ENCODE measurements at regions not wholly inside any gene's neighbourhood (a gene's known extent, or its start where the extent isn't known, plus 50 kb on each side); places are given as distances from the start of the nearest gene placed in this dataset.

GRCh38 chr12:16730772-16731171 is 124.8 kb upstream of the LMO3 start:
- Mint-ChIP-seq H3K4me1 (ENCODE audit: low read depth, unreplicated experiment) (no peaks in the 10 kb centered on the region), H3K4me3 (ENCODE audit: unreplicated experiment) (no peak overlapping the region), H3K36me3 (ENCODE audit: unreplicated experiment) (no peaks in the 10 kb centered on the region), H3K27ac (ENCODE audit: unreplicated experiment) (no peak overlapping the region), H3K27me3 (ENCODE audit: unreplicated experiment) (no peaks in the 10 kb centered on the region), H3K9me3 (ENCODE audit: unreplicated experiment) (no peaks in the 10 kb centered on the region)
- DNase-seq: no peak
- no peak for TF ChIP-seq CTCF (IDR thresholded peaks at IDR 0.05; ENCODE audit: partially characterized antibody, unreplicated experiment)

- no peak for DNase-seq
- Mint-ChIP-seq H3K27me3 (ENCODE audit: unreplicated experiment) (no peaks in the 10 kb centered on the region), H3K4me3 (ENCODE audit: unreplicated experiment) (no peak overlapping the region), H3K4me1 (ENCODE audit: low read depth, unreplicated experiment) (no peaks in the 10 kb centered on the region), H3K27ac (ENCODE audit: unreplicated experiment) (no peak overlapping the region), H3K9me3 (ENCODE audit: unreplicated experiment) (no peaks in the 10 kb centered on the region), H3K36me3 (ENCODE audit: unreplicated experiment) (no peaks in the 10 kb centered on the region)
- no peak for TF ChIP-seq CTCF (IDR thresholded peaks at IDR 0.05; ENCODE audit: partially characterized antibody, unreplicated experiment)
Observed at GRCh38 chr12:16726879-16727278, 120.9 kb upstream of the LMO3 start.

GRCh38 chr12:16719713-16720416 is 113.9 kb upstream of the LMO3 start:
- no peaks in the 10 kb centered on the region for H3K27me3 Mint-ChIP-seq (ENCODE audit: unreplicated experiment)
- H3K4me1 Mint-ChIP-seq (ENCODE audit: low read depth, unreplicated experiment): no peaks in the 10 kb centered on the region
- no peaks in the 10 kb centered on the region for H3K36me3 Mint-ChIP-seq (ENCODE audit: unreplicated experiment)
- no peaks in the 10 kb centered on the region for H3K9me3 Mint-ChIP-seq (ENCODE audit: unreplicated experiment)
- TF ChIP-seq CTCF (IDR thresholded peaks at IDR 0.05; ENCODE audit: partially characterized antibody, unreplicated experiment): no peak
- no peak overlapping the region for H3K27ac Mint-ChIP-seq (ENCODE audit: unreplicated experiment)
- H3K4me3 Mint-ChIP-seq (ENCODE audit: unreplicated experiment): no peak overlapping the region
- no peak for DNase-seq

- no peak overlapping the region for H3K27ac Mint-ChIP-seq (ENCODE audit: unreplicated experiment)
- DNase-seq: no peak
- no peak for TF ChIP-seq CTCF (IDR thresholded peaks at IDR 0.05; ENCODE audit: partially characterized antibody, unreplicated experiment)
- H3K27me3 Mint-ChIP-seq (ENCODE audit: unreplicated experiment): no peaks in the 10 kb centered on the region
- no peaks in the 10 kb centered on the region for H3K9me3 Mint-ChIP-seq (ENCODE audit: unreplicated experiment)
- H3K36me3 Mint-ChIP-seq (ENCODE audit: unreplicated experiment): no peaks in the 10 kb centered on the region
- no peak overlapping the region for H3K4me3 Mint-ChIP-seq (ENCODE audit: unreplicated experiment)
- no peaks in the 10 kb centered on the region for H3K4me1 Mint-ChIP-seq (ENCODE audit: low read depth, unreplicated experiment)
Observed at GRCh38 chr12:16716928-16717327, 111.0 kb upstream of the LMO3 start.

GRCh38 chr12:16692099-16692498 is 86.1 kb upstream of the LMO3 start:
- no peak for TF ChIP-seq CTCF (IDR thresholded peaks at IDR 0.05; ENCODE audit: partially characterized antibody, unreplicated experiment)
- Mint-ChIP-seq H3K4me3 (ENCODE audit: unreplicated experiment) (no peak overlapping the region), H3K27ac (ENCODE audit: unreplicated experiment) (no peak overlapping the region), H3K4me1 (ENCODE audit: low read depth, unreplicated experiment) (no peaks in the 10 kb centered on the region), H3K27me3 (ENCODE audit: unreplicated experiment) (no peaks in the 10 kb centered on the region), H3K9me3 (ENCODE audit: unreplicated experiment) (no peaks in the 10 kb centered on the region), H3K36me3 (ENCODE audit: unreplicated experiment) (no peaks in the 10 kb centered on the region)
- DNase-seq: no peak
